OCI-LY7 (cell line): ENCODE measurements at regions not wholly inside any gene's neighbourhood (a gene's known extent, or its start where the extent isn't known, plus 50 kb on each side); places are given as distances from the start of the nearest gene placed in this dataset.

Source experiments
- EZH2phosphoT487 ChIP-seq: fragments of 200-600 bp; sonication (generic); IDR thresholded peaks from 2 replicates; pipeline ENCODE4 v1.6.1; 2018; ENCODE audit warnings: low read depth, borderline replicate concordance, mild to moderate bottlenecking, mixed run types, antibody characterized with exemption, low read length, moderate library complexity, mixed read lengths
- TF ChIP-seq, protein P1 (sequence below): fragments of 200-600 bp; sonication (generic); conservative IDR thresholded peaks from 2 replicates; pipeline ENCODE4 v1.5.1; 2014; ENCODE audit warnings: mild to moderate bottlenecking, antibody characterized with exemption, low read length, moderate library complexity, mixed read lengths

GRCh38 chr4:127049526-127049925, 583.2 kb upstream of the INTU start:
- TF ChIP-seq, protein P1, sequence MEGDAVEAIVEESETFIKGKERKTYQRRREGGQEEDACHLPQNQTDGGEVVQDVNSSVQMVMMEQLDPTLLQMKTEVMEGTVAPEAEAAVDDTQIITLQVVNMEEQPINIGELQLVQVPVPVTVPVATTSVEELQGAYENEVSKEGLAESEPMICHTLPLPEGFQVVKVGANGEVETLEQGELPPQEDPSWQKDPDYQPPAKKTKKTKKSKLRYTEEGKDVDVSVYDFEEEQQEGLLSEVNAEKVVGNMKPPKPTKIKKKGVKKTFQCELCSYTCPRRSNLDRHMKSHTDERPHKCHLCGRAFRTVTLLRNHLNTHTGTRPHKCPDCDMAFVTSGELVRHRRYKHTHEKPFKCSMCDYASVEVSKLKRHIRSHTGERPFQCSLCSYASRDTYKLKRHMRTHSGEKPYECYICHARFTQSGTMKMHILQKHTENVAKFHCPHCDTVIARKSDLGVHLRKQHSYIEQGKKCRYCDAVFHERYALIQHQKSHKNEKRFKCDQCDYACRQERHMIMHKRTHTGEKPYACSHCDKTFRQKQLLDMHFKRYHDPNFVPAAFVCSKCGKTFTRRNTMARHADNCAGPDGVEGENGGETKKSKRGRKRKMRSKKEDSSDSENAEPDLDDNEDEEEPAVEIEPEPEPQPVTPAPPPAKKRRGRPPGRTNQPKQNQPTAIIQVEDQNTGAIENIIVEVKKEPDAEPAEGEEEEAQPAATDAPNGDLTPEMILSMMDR = no peak
- no peak for TF ChIP-seq EZH2phosphoT487
